HCT116 (cell line): ENCODE measurements at regions not wholly inside any gene's neighbourhood (a gene's known extent, or its start where the extent isn't known, plus 50 kb on each side); places are given as distances from the start of the nearest gene placed in this dataset.

ENCODE experiments used
- ATAC-seq: fragments of 200-7000 bp; cut with Tn5 transposase; 2 replicates; pipeline ENCODE4 v1.9.1; 2020; ENCODE audit warnings: mild to moderate bottlenecking, moderate library complexity
- BruUV-seq: library from RNA; stranded (reverse); fragments of 400-500 nt; replicated peaks from 2 replicates; lab custom pipeline; 2021; lab: Mats Ljungman, UMichigan
- CTCF ChIA-PET: fragments of 300-600 bp; sonication (Branson Sonifier 250); formaldehyde crosslinking; loops from one replicate; lab custom pipeline; 2021; ENCODE audit warnings: antibody characterized with exemption; lab: Charles Lee
- POLR2A ChIA-PET: fragments of 300-600, 350-600 bp; sonication (Branson Sonifier 250); formaldehyde crosslinking; loops from one replicate; lab custom pipeline; 2021; ENCODE audit warnings: antibody characterized with exemption; lab: Charles Lee
- RAD21 ChIA-PET, 2 experiments: fragments of 300-600 bp; sonication (Branson Sonifier 250); formaldehyde crosslinking; loops; one replicate each; lab custom pipeline; 2023; ENCODE audit warnings: low total read pairs in 2 of 2; ENCODE audit not compliant: uncharacterized antibody in 2 of 2, unreplicated experiment in 2 of 2, low non-redundant PET in 1 of 2; lab: Charles Lee
- DNase-seq: peaks from one replicate; pipeline ENCODE4 v3.0.0-alpha.2; 2010; ENCODE audit warnings: low read depth, low spot score
- H2AFZ ChIP-seq: fragments of 200-600 bp; shearing (Covaris generic), sonication (generic); 2 replicates; pipeline ENCODE4 v1.6.1; 2017; ENCODE audit warnings: low read depth, mixed run types, mixed read lengths, antibody characterized with exemption, low read length; ENCODE audit not compliant: poor library complexity, severe bottlenecking
- H3K27ac ChIP-seq: 2 replicates; pipeline ENCODE4 v1.5.1; 2012; ENCODE audit warnings: low read depth, low read length
- H3K27me3 ChIP-seq: fragments of 200-600 bp; sonication (generic); 2 replicates; pipeline ENCODE4 v1.6.1; 2016; ENCODE audit warnings: mixed run types, low read length, mixed read lengths; ENCODE audit not compliant: insufficient read depth
- H3K36me3 ChIP-seq, 2 experiments: fragments of 200-500 bp in 1 of 2; fragments of 200-600 bp in 1 of 2; sonication (Bioruptor generic) in 1 of 2; sonication (generic) in 1 of 2; 2 replicates each; pipeline versions ENCODE4 v1.5.1 to v1.6.1; 2014 to 2016; ENCODE audit warnings: low read length in 2 of 2, inconsistent platforms in 1 of 2, mixed read lengths in 1 of 2, mixed run types in 1 of 2; ENCODE audit not compliant: insufficient read depth in 2 of 2, control insufficient read depth in 1 of 2
- H3K4me1 ChIP-seq, 2 experiments: fragments of 200-600 bp in 1 of 2; sonication (generic) in 1 of 2; 2 replicates each; pipeline versions ENCODE4 v1.5.1 to v1.6.1; 2012 to 2017; ENCODE audit warnings: low read length in 2 of 2, inconsistent platforms in 1 of 2, mild to moderate bottlenecking in 1 of 2, mixed read lengths in 1 of 2, mixed run types in 1 of 2, moderate library complexity in 1 of 2; ENCODE audit not compliant: insufficient read depth in 2 of 2, control insufficient read depth in 1 of 2
- H3K4me2 ChIP-seq: fragments of 200-600 bp; sonication (generic); 2 replicates; pipeline ENCODE4 v1.6.1; 2017; ENCODE audit warnings: mixed run types, low read length, mixed read lengths
- H3K4me3 ChIP-seq, 2 experiments: fragments of 200-600 bp in 1 of 2; sonication (generic) in 1 of 2; replicated peaks in 1 of 2; 2 replicates each; pipeline ENCODE4 v1.5.1; 2011 to 2016; ENCODE audit warnings: low read length in 2 of 2, control low read depth in 1 of 2, low read depth in 1 of 2, mild to moderate bottlenecking in 1 of 2, mixed read lengths in 1 of 2, mixed run types in 1 of 2
- H3K79me2 ChIP-seq: fragments of 200-600 bp; sonication (generic); 2 replicates; pipeline ENCODE4 v1.6.1; 2017; ENCODE audit warnings: mild to moderate bottlenecking, mixed run types, low read length, moderate library complexity, mixed read lengths; ENCODE audit not compliant: insufficient read depth
- H3K9ac ChIP-seq: fragments of 200-600 bp; sonication (generic); 2 replicates; pipeline ENCODE4 v1.6.1; 2016; ENCODE audit warnings: low read length, mixed read lengths
- H3K9me2 ChIP-seq: fragments of 200-600 bp; sonication (generic), shearing (Covaris generic); 2 replicates; pipeline ENCODE4 v1.6.1; 2017; ENCODE audit warnings: mixed run types, mild to moderate bottlenecking, moderate library complexity; ENCODE audit not compliant: insufficient read depth
- H3K9me3 ChIP-seq, 2 experiments: fragments of 200-500 bp in 1 of 2; fragments of 200-600 bp in 1 of 2; sonication (Bioruptor generic) in 1 of 2; sonication (generic) in 1 of 2; 2 replicates each; pipeline ENCODE4 v1.6.1; 2014 to 2017; ENCODE audit warnings: low read length in 2 of 2, mixed read lengths in 2 of 2, inconsistent platforms in 1 of 2, low read depth in 1 of 2, mild to moderate bottlenecking in 1 of 2, mixed run types in 1 of 2, moderate library complexity in 1 of 2; ENCODE audit not compliant: control insufficient read depth in 1 of 2, insufficient read depth in 1 of 2
- H4K20me1 ChIP-seq: fragments of 200-600 bp; sonication (generic), shearing (Covaris generic); 2 replicates; pipeline ENCODE4 v1.6.1; 2017; ENCODE audit warnings: mixed run types, mild to moderate bottlenecking, moderate library complexity; ENCODE audit not compliant: insufficient read depth
- CBX3 ChIP-seq: IDR thresholded peaks from 2 replicates; pipeline ENCODE4 v1.6.1; 2012; ENCODE audit warnings: low read depth
- CEBPB ChIP-seq: IDR thresholded peaks from 2 replicates; pipeline ENCODE4 v1.6.1; 2012; ENCODE audit warnings: low read depth
- ELF1 ChIP-seq: IDR thresholded peaks from 2 replicates; pipeline ENCODE4 v1.6.1; 2012; ENCODE audit warnings: low read depth, borderline replicate concordance
- EZH2phosphoT487 ChIP-seq: fragments of 200-600 bp; IDR thresholded peaks from 2 replicates; pipeline ENCODE4 v1.6.1; 2018; ENCODE audit warnings: antibody characterized with exemption, borderline replicate concordance
- JUND ChIP-seq: IDR thresholded peaks from 2 replicates; pipeline ENCODE4 v1.6.1; 2012
- MAX ChIP-seq: IDR thresholded peaks from 2 replicates; pipeline ENCODE4 v1.6.1; 2012
- POLR2AphosphoS5 ChIP-seq: IDR thresholded peaks from 2 replicates; pipeline ENCODE4 v1.6.1; 2011; ENCODE audit warnings: mild to moderate bottlenecking, low read depth, low read length, moderate library complexity
- RAD21 ChIP-seq: IDR thresholded peaks from 2 replicates; pipeline ENCODE4 v1.6.1; 2012; ENCODE audit warnings: low read depth, mild to moderate bottlenecking
- SIN3A ChIP-seq: IDR thresholded peaks from 2 replicates; pipeline ENCODE4 v1.6.1; 2012; ENCODE audit warnings: low read depth
- SP1 ChIP-seq: IDR thresholded peaks from 2 replicates; pipeline ENCODE4 v1.6.1; 2012; ENCODE audit warnings: low read depth
- TCF7L2 ChIP-seq: IDR thresholded peaks from 2 replicates; pipeline ENCODE4 v1.7.0; 2011; ENCODE audit warnings: borderline replicate concordance, inconsistent platforms; ENCODE audit not compliant: insufficient read depth, insufficient read length; ENCODE audit errors: extremely low read depth
- YY1 ChIP-seq: IDR thresholded peaks from 2 replicates; pipeline ENCODE4 v1.6.1; 2011; ENCODE audit warnings: low read length, low read depth, moderate library complexity, mild to moderate bottlenecking; ENCODE audit not compliant: insufficient replicate concordance; ENCODE audit errors: extremely low read depth
- ZNF274 ChIP-seq: fragments of 200-500 bp; sonication (Bioruptor generic); IDR thresholded peaks from 2 replicates; pipeline ENCODE4 v1.6.1; 2014; ENCODE audit warnings: mild to moderate bottlenecking, low read depth, low read length, inconsistent platforms
- intact Hi-C: fragments of 100-400 bp; cut with micrococcal nuclease; formaldehyde crosslinking; loops from 2 replicates; pipeline ENCODE4 v1.10.0; 2022

- Histone ChIP-seq H3K9ac (no peak overlapping the region), H3K27ac (no peak overlapping the region), H3K79me2 (no peaks in the 10 kb centered on the region), H3K4me3 (no peak overlapping the region), H4K20me1 (no peaks in the 10 kb centered on the region), H3K4me2 (no peak overlapping the region), H3K9me2 (no peaks in the 10 kb centered on the region), H3K4me1 (peaks cover 0 to 19% of the 10 kb centered on the region in 2 experiments; a peak in 2 of 4 replicates), H3K36me3 (no peaks in the 10 kb centered on the region), H2AFZ (no peak overlapping the region), H3K9me3 (no peaks in the 10 kb centered on the region), H3K27me3 (no peaks in the 10 kb centered on the region)
- intact Hi-C loops = no loop called here
- RAD21 ChIA-PET = no interaction called here
- CTCF ChIA-PET = no interaction called here
- no TSS peak for BruUV-seq
- ATAC-seq (no peak), DNase-seq (no peak)
- POLR2A ChIA-PET = no interaction called here
- no peak for TF ChIP-seq RAD21
- no peak for TF ChIP-seq EZH2phosphoT487
- TF ChIP-seq JUND = no peak
- no peak for TF ChIP-seq SIN3A
- no peak for TF ChIP-seq CEBPB
- no peak for TF ChIP-seq TCF7L2
- TF ChIP-seq POLR2AphosphoS5 = no peak
- no peak for TF ChIP-seq ZNF274
Measured at GRCh38 chr5:72602696-72603685, 95.8 kb upstream of the ZNF366 start.

GRCh38 chr5:72601861-72602260 is 94.7 kb upstream of the ZNF366 start:
- no peaks in the 10 kb centered on the region for H3K79me2 ChIP-seq

More at GRCh38 chr5:72601861-72602260, 94.7 kb upstream of the ZNF366 start:
- no peak for DNase-seq
- no TSS peak for BruUV-seq
- H3K9ac ChIP-seq = no peak overlapping the region
- ATAC-seq = no peak
- H2AFZ ChIP-seq = no peak overlapping the region
- H3K27ac ChIP-seq = no peak overlapping the region
- intact Hi-C loops = no loop called here
- H3K4me1 ChIP-seq = peaks cover 0 to 26% of the 10 kb centered on the region in 2 experiments; a peak in 2 of 4 replicates
- no peaks in the 10 kb centered on the region for H3K36me3 ChIP-seq
- no peaks in the 10 kb centered on the region for H3K9me2 ChIP-seq
- ChIA-PET POLR2A (no interaction called here), RAD21 (no interaction called here), CTCF (interaction anchor here (2.9 kb wide), 1 partner anchor 9 kb away, joined by 10 read pairs; no protein-coding TSS in a partner anchor)
- no peak overlapping the region for H3K4me3 ChIP-seq
- no peak for TF ChIP-seq SIN3A
- TF ChIP-seq ELF1 = no peak
- no peak for TF ChIP-seq ZNF274
- TF ChIP-seq SP1 = no peak
- no peak for TF ChIP-seq EZH2phosphoT487
- TF ChIP-seq JUND = no peak
- no peak for TF ChIP-seq POLR2AphosphoS5
- no peak for TF ChIP-seq YY1
- no peak for TF ChIP-seq TCF7L2
- no peak for TF ChIP-seq CBX3
- no peak for TF ChIP-seq MAX
- no peaks in the 10 kb centered on the region for H3K27me3 ChIP-seq
- no peaks in the 10 kb centered on the region for H4K20me1 ChIP-seq
- no peaks in the 10 kb centered on the region for H3K9me3 ChIP-seq
- no peak overlapping the region for H3K4me2 ChIP-seq
